CD4-positive, CD25-positive, alpha-beta regulatory T cell (primary cell): ENCODE measurements at regions not wholly inside any gene's neighbourhood (a gene's known extent, or its start where the extent isn't known, plus 50 kb on each side); places are given as distances from the start of the nearest gene placed in this dataset.

Experiments
- ATAC-seq, 2 donors: fragments of 150-1000 bp; cut with Tn5 transposase; one replicate each; pipeline ENCODE4 v1.10.0; 2021; ENCODE audit warnings: low read depth in 2 of 2, moderate number of reproducible peaks in 2 of 2, moderate library complexity in 1 of 2
- DNase-seq, 3 donors: peaks; one replicate each; pipeline versions ENCODE4 v3.0.0 to v3.0.0-alpha.2; 2012 to 2022; ENCODE audit warnings: mixed read lengths in 1 of 3
- H3K27ac ChIP-seq: one replicate; pipeline ENCODE4 v1.7.0; 2013; ENCODE audit warnings: mild to moderate bottlenecking, low read length; ENCODE audit not compliant: insufficient read depth, poor library complexity, severe bottlenecking
- H3K27me3 ChIP-seq: one replicate; pipeline ENCODE4 v1.7.0; 2013; ENCODE audit warnings: low read length; ENCODE audit not compliant: control insufficient read depth, insufficient read depth
- H3K36me3 ChIP-seq: one replicate; pipeline ENCODE4 v1.7.0; 2013; ENCODE audit warnings: mild to moderate bottlenecking, low read length, moderate library complexity; ENCODE audit not compliant: control insufficient read depth, insufficient read depth
- H3K4me1 ChIP-seq: 2 replicates; pipeline ENCODE4 v1.7.0; 2013; ENCODE audit warnings: mild to moderate bottlenecking, low read length; ENCODE audit not compliant: insufficient read depth, control insufficient read depth, poor library complexity, severe bottlenecking
- H3K4me3 ChIP-seq: one replicate; pipeline ENCODE4 v1.7.0; 2013; ENCODE audit warnings: low read depth, mild to moderate bottlenecking, low read length, moderate library complexity
- H3K9me3 ChIP-seq, 2 experiments: 1 replicate in 1 of 2; 2 replicates in 1 of 2; pipeline ENCODE4 v1.7.0; 2013; ENCODE audit warnings: low read length in 2 of 2, mild to moderate bottlenecking in 1 of 2, moderate library complexity in 1 of 2; ENCODE audit not compliant: control insufficient read depth in 2 of 2
- H3K27ac Mint-ChIP-seq, 3 donors: one replicate each; pipeline ENCODE4 v1.8.0; 2020 to 2022; ENCODE audit warnings: mild to moderate bottlenecking in 3 of 3, mixed read lengths in 3 of 3, moderate library complexity in 2 of 3
- H3K27me3 Mint-ChIP-seq: one replicate; pipeline ENCODE4 v1.8.0; 2022; ENCODE audit warnings: mild to moderate bottlenecking, mixed read lengths
- H3K36me3 Mint-ChIP-seq: one replicate; pipeline ENCODE4 v1.8.0; 2020; ENCODE audit warnings: mixed read lengths
- H3K4me1 Mint-ChIP-seq, 4 donors: one replicate each; pipeline ENCODE4 v1.8.0; 2020 to 2022; ENCODE audit warnings: mixed read lengths in 4 of 4, mild to moderate bottlenecking in 1 of 4
- H3K4me3 Mint-ChIP-seq, 4 donors: one replicate each; pipeline ENCODE4 v1.8.0; 2020 to 2022; ENCODE audit warnings: mild to moderate bottlenecking in 4 of 4, mixed read lengths in 4 of 4, moderate library complexity in 3 of 4
- H3K9me3 Mint-ChIP-seq, 7 donors: one replicate each; pipeline ENCODE4 v1.8.0; 2020 to 2022; ENCODE audit warnings: mixed read lengths in 7 of 7, mild to moderate bottlenecking in 3 of 7, moderate library complexity in 2 of 7

DNA sequence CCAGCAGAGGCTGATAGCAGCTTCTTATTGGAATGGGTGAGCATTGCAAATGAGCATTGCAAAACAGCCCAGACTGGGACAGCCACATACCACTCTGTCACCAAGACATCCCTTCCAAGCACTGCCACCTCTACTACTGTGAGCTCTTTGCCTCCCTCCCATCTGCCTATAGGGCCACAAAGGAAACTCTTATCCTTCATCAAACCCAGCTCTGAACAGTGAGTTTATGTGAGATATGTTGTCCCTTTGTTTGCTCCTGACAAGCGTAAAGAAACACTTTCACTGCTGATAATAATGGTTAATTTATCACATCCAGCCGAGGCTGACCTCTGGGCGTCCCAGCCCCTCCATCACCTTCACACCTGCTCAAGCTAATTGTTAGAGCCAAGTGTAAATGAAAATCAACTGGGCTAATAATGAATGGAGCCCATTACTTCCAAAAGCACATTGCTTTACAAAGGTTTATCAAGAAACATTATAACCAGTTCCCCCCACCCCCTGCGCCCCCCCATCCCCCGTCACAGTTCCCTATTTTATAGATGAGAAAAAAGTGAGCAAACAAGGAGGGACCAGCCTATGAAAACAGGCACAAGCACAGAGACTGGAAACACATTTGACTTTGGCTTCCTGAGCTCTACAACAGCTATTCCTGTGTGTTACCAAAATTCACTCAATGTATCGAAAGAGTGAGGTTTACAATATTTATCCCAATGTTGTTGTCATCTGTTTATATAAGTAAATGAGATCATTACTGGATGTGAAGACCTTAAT, 146.3 kb downstream of the ANXA2 start:
- Mint-ChIP-seq H3K9me3 (no peaks in the 10 kb centered on the region), H3K27me3 (peaks cover 47% of the 10 kb centered on the region), H3K27ac (no peak overlapping the region), H3K36me3 (no peaks in the 10 kb centered on the region), H3K4me3 (no peak overlapping the region), H3K4me1 (peaks cover 0 to 3% (median 0%) of the 10 kb centered on the region in 4 donors)
- Histone ChIP-seq H3K9me3 (no peaks in the 10 kb centered on the region), H3K27ac (no peak overlapping the region), H3K4me3 (no peak overlapping the region), H3K27me3 (peaks cover 21% of the 10 kb centered on the region), H3K4me1 (no peaks in the 10 kb centered on the region), H3K36me3 (no peaks in the 10 kb centered on the region)
- no peak for ATAC-seq
- no peak for DNase-seq

DNA sequence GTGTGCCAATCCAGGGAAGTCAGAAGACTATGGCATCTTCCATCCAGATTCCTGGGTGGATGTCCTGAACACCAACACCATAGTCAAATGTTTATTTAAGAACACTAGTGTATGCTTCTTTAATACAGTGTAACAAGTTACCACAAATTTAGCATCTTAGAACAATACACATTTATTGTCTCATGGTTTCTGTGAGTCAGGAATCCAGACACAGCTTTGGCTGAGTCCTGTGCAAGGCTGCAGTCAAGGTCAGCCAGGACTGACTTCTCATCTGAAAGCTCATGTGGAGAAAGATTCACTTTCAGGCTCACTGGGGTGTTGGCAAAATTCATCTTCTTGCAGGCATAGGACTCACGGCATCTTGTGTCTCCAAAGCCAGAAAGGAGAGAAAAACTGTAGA, 143.4 kb downstream of the ANXA2 start:
- H3K9me3 Mint-ChIP-seq: no peaks in the 10 kb centered on the region
- no peak overlapping the region for H3K27ac ChIP-seq
- H3K36me3 ChIP-seq: no peaks in the 10 kb centered on the region
- H3K4me3 Mint-ChIP-seq: no peak overlapping the region
- H3K9me3 ChIP-seq: no peaks in the 10 kb centered on the region
- H3K27me3 ChIP-seq: peaks cover 18% of the 10 kb centered on the region
- H3K4me1 ChIP-seq: no peaks in the 10 kb centered on the region
- H3K4me3 ChIP-seq: no peak overlapping the region
- H3K4me1 Mint-ChIP-seq: peaks cover 0 to 3% (median 0%) of the 10 kb centered on the region in 4 donors
- no peaks in the 10 kb centered on the region for H3K36me3 Mint-ChIP-seq
- ATAC-seq (no peak), DNase-seq (no peak)
- H3K27ac Mint-ChIP-seq: no peak overlapping the region
- peaks cover 52% of the 10 kb centered on the region for H3K27me3 Mint-ChIP-seq

- Histone ChIP-seq H3K27ac (no peak overlapping the region), H3K4me3 (no peak overlapping the region), H3K4me1 (no peaks in the 10 kb centered on the region), H3K9me3 (no peaks in the 10 kb centered on the region), H3K27me3 (peaks cover 18% of the 10 kb centered on the region), H3K36me3 (no peaks in the 10 kb centered on the region)
- peak in 1 of 3 donors; percentile 69 for DNase-seq
- no peak overlapping the region for H3K4me3 Mint-ChIP-seq
- peaks cover 0 to 3% (median 0%) of the 10 kb centered on the region in 4 donors for H3K4me1 Mint-ChIP-seq
- H3K9me3 Mint-ChIP-seq: no peaks in the 10 kb centered on the region
- peaks cover 46% of the 10 kb centered on the region for H3K27me3 Mint-ChIP-seq
- H3K27ac Mint-ChIP-seq: no peak overlapping the region
- H3K36me3 Mint-ChIP-seq: no peaks in the 10 kb centered on the region
- ATAC-seq: peak in 1 of 2 donors; percentile 53
These were observed 142.4 kb downstream of the ANXA2 start for GRCh38 chr15:60255390-60255789.

GRCh38 chr15:60257591-60258159, 140.1 kb downstream of the ANXA2 start:
- H3K27me3 ChIP-seq: peaks cover 15% of the 10 kb centered on the region
- H3K4me1 ChIP-seq: no peaks in the 10 kb centered on the region
- peaks cover 0 to 3% (median 0%) of the 10 kb centered on the region in 4 donors for H3K4me1 Mint-ChIP-seq
- no peaks in the 10 kb centered on the region for H3K9me3 Mint-ChIP-seq
- no peak overlapping the region for H3K4me3 Mint-ChIP-seq
- H3K36me3 Mint-ChIP-seq: no peaks in the 10 kb centered on the region
- no peaks in the 10 kb centered on the region for H3K9me3 ChIP-seq
- peaks cover 36% of the 10 kb centered on the region for H3K27me3 Mint-ChIP-seq
- H3K4me3 ChIP-seq: no peak overlapping the region
- H3K27ac ChIP-seq: no peak overlapping the region
- no peak for DNase-seq
- ATAC-seq: no peak
- no peaks in the 10 kb centered on the region for H3K36me3 ChIP-seq
- H3K27ac Mint-ChIP-seq: no peak overlapping the region

DNA sequence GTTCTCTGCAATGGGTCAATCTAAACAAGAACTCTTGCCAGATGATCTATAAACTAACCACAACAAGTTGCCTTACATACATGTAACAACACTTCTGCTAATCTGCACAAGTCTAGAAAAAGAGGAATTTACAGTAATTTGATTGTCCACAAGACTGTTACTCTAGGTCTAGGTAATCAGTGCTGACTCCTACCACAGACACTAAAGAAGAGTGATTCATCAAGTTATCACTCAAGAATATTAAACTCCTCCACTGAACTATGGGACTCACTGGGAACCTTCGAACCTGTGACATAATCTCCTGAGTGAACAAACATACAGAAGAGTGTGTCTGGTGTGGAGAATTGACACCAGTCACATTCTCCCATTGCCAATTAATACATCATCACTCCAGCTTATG, 138.3 kb downstream of the ANXA2 start:
- Histone ChIP-seq H3K27me3 (peaks cover 18% of the 10 kb centered on the region), H3K4me1 (no peaks in the 10 kb centered on the region), H3K4me3 (no peak overlapping the region), H3K27ac (no peak overlapping the region), H3K36me3 (no peaks in the 10 kb centered on the region), H3K9me3 (no peaks in the 10 kb centered on the region)
- Mint-ChIP-seq H3K27ac (no peak overlapping the region), H3K27me3 (peaks cover 22% of the 10 kb centered on the region), H3K36me3 (no peaks in the 10 kb centered on the region), H3K4me1 (peaks cover 0 to 3% (median 0%) of the 10 kb centered on the region in 4 donors), H3K4me3 (no peak overlapping the region), H3K9me3 (no peaks in the 10 kb centered on the region)
- DNase-seq: no peak
- ATAC-seq: no peak

GRCh38 chr15:60264088-60264487, 133.7 kb downstream of the ANXA2 start:
- H3K27me3 Mint-ChIP-seq: peaks cover 20% of the 10 kb centered on the region

DNA sequence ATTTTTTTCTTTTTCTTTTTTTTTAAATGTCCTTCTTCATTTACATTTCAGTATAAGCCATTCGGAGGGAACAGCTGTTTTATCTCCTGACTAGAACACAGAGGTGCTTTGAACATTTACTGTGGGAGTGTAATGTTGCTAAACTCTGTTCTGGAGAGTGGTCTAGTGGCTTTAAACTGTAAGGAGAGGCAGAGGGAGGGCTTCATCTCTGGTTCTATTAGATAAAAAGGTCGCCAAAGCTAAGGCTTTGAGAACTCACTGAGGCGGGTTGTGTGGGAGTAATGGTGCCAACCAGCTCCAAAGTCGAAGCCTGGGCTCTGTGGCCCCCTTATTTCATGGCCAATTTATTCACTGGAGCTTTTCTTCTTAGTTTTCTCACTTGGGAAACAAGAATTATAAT, 133.2 kb downstream of the ANXA2 start:
- no peak overlapping the region for H3K27ac Mint-ChIP-seq
- ATAC-seq: no peak

More at GRCh38 chr15:60264088-60264487, 133.7 kb downstream of the ANXA2 start:
- Histone ChIP-seq H3K27me3 (peaks cover 17% of the 10 kb centered on the region), H3K36me3 (no peaks in the 10 kb centered on the region), H3K4me3 (no peak overlapping the region), H3K4me1 (no peaks in the 10 kb centered on the region), H3K27ac (no peak overlapping the region), H3K9me3 (no peaks in the 10 kb centered on the region)
- H3K4me3 Mint-ChIP-seq: no peak overlapping the region
- DNase-seq (no peak), ATAC-seq (no peak)
- H3K36me3 Mint-ChIP-seq: no peaks in the 10 kb centered on the region
- no peaks in the 10 kb centered on the region for H3K4me1 Mint-ChIP-seq
- peak overlapping the region in 1 of 3 donors; percentile 11 for H3K27ac Mint-ChIP-seq
- no peaks in the 10 kb centered on the region for H3K9me3 Mint-ChIP-seq

DNA sequence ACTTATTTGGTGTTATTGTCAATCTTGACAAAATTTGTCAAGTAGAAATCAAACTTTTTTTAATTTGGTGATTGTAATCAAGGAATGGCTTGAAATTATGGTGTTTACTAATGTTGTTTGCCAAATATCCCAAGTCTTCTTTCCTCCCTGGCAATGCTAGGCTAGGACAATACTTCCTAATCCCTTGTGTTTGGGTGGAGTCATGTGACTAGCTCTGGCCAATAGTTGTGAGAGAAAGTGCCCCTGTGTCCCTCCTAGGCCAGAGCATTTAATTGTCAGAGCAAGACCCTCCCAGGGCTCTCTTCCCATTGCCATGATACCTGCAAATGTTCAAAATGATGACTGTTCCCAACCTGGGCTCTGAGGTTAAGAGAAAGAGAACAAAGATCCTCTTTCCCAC, 132.7 kb downstream of the ANXA2 start:
- no peak overlapping the region for H3K4me3 Mint-ChIP-seq
- no peaks in the 10 kb centered on the region for H3K4me1 Mint-ChIP-seq
- DNase-seq (no peak), ATAC-seq (no peak)
- no peak overlapping the region for H3K27ac Mint-ChIP-seq
- Histone ChIP-seq H3K4me1 (no peaks in the 10 kb centered on the region), H3K27ac (no peak overlapping the region), H3K36me3 (no peaks in the 10 kb centered on the region), H3K27me3 (peaks cover 17% of the 10 kb centered on the region), H3K4me3 (no peak overlapping the region), H3K9me3 (no peaks in the 10 kb centered on the region)
- H3K27me3 Mint-ChIP-seq: peaks cover 25% of the 10 kb centered on the region
- no peaks in the 10 kb centered on the region for H3K9me3 Mint-ChIP-seq
- no peaks in the 10 kb centered on the region for H3K36me3 Mint-ChIP-seq

More for the DNA sequence above, 133.2 kb downstream of the ANXA2 start:
- H3K4me3 Mint-ChIP-seq: no peak overlapping the region
- H3K36me3 ChIP-seq: no peaks in the 10 kb centered on the region
- H3K4me1 ChIP-seq: no peaks in the 10 kb centered on the region
- no peaks in the 10 kb centered on the region for H3K9me3 Mint-ChIP-seq
- H3K9me3 ChIP-seq: no peaks in the 10 kb centered on the region
- H3K27ac ChIP-seq: no peak overlapping the region
- H3K27me3 Mint-ChIP-seq: peaks cover 22% of the 10 kb centered on the region
- peaks cover 17% of the 10 kb centered on the region for H3K27me3 ChIP-seq
- no peaks in the 10 kb centered on the region for H3K4me1 Mint-ChIP-seq
- no peaks in the 10 kb centered on the region for H3K36me3 Mint-ChIP-seq
- H3K4me3 ChIP-seq: no peak overlapping the region
- no peak for DNase-seq
